ENCODE measurements at regions not wholly inside any gene's neighbourhood (a gene's known extent, or its start where the extent isn't known, plus 50 kb on each side); places are given as distances from the start of the nearest gene placed in this dataset.
"Not testable (repeated sequence)": the region's sequence is repeated elsewhere in the genome, so short reads cannot be mapped to it uniquely, and the experiment has no call there.

- DNase-seq (ENCODE audit: low read depth): no peak
Observed at GRCh38 chr4:38334791-38335190, 329.2 kb upstream of the KLF3 start.

DNA sequence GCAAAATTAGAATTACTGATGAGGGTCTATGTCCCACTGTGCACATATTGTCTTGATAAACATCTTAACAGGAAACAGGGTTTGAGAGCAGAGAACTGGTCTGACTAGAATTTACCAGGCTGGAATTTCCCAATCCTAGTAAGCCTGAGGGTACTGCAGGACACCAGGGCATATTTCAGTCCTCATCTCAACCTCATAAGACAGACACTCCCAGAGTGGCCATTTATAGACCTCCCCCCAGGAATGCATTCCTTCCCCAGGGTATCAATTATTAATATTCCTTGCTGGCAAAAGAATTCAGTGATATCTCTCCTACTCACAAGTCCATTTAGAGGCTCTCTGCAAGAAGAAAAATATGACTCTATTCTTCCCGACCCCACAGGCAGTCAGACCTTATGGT is 325.1 kb upstream of the KLF3 start:
- not testable (repeated sequence) for DNase-seq (ENCODE audit: low read depth)

- DNase-seq (ENCODE audit: low read depth): no peak
Observed at GRCh38 chr4:38343608-38344007, 320.4 kb upstream of the KLF3 start.

- DNase-seq (ENCODE audit: low read depth): no peak
Observed at GRCh38 chr4:38344929-38345328, 319.1 kb upstream of the KLF3 start.

DNA sequence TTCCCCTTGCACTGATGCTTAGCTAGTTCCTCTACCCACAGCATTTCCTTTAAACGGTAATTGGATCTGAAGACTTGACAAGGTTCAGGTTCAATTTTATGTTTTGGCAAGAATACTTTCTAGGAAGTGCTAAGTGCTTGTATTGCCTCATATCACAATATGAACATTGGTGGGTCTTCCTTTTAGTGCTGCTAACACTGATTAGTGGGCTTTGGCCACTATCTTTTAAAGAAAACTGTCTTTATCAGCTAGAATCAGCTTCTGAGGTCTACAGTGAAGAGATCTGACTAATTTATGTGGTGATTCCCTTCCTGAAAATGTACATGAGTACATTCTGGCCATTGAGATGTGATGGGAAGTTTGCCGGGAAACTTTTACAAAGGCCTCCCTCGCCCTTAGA is 316.7 kb upstream of the KLF3 start:
- no peak for DNase-seq (ENCODE audit: low read depth)

GRCh38 chr4:38354421-38354820 is 309.6 kb upstream of the KLF3 start:
- DNase-seq (ENCODE audit: low read depth): no peak

DNA sequence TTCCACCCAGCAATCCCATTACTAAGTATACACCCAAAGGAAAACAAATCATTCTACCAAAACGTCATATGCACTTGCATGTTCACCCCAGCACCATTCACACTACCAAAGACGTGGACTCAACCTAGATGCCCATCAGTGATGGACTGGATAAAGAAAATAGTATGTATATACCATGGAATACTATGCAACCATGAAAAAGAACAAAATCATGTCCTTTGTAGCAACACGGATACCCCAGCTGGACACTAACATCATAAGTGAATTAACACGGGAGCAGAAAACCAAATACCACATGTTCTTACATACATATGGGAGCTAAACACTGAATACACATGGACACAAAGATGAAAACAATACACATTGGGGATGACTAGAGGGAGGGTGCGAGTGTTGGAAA is 309.1 kb upstream of the KLF3 start:
- DNase-seq (ENCODE audit: low read depth): no peak

- DNase-seq (ENCODE audit: low read depth): no peak
Observed at GRCh38 chr4:38356686-38357085, 307.3 kb upstream of the KLF3 start.

- DNase-seq (ENCODE audit: low read depth): no peak
Observed at GRCh38 chr4:38357546-38357945, 306.5 kb upstream of the KLF3 start.

GRCh38 chr4:38359113-38359512 is 304.9 kb upstream of the KLF3 start:
- no peak for DNase-seq (ENCODE audit: low read depth)

DNA sequence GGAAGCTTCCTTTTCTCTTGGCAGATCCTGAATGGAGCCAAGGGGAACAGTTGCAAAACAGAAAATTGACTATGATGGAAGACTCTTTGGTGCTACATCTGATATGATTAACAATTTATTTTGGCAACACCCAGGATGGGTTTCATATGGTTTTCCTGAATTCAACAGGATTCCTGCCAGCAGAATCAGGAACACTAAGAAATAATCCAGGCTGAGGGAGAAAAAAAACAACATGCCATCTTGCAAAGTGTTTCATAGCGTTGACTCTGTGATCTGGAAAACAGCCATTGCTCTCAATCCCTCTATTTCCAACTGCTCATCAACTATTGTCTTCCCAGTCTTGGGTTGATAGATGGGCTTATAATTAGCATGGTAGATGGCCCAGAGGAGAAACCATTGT is 303.8 kb upstream of the KLF3 start:
- no peak for DNase-seq (ENCODE audit: low read depth)

- no peak for DNase-seq (ENCODE audit: low read depth)
Observed at GRCh38 chr4:38364383-38364963, 299.5 kb upstream of the KLF3 start.

- DNase-seq (ENCODE audit: low read depth): no peak
Observed at GRCh38 chr4:38365261-38365660, 298.7 kb upstream of the KLF3 start.

DNA sequence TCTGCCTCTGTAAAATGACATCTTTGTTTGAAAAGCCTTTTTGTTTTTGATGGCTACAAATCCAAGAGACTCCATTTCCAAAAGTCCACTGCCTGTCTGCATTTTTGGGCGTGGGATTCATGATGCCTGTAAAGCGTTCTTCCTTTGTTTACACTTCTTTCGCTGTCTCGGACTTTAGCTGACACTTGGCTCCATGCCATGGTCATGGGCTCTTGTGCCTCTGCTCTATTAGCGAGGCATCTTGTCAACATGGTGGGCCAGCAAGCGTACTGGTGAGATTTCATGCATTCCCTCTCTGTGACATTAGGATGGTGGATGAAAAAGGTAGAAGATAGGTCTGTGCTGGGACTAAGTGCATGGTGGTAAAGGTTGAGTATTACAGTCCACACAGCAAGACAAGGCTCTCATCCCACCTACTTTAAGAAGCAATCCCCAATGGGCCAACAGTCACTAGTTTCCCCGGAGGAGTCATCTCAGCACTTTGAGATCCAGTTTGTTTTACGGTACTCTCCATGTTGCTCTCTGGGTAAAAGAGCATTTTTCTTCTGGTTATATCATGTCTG is 298.2 kb upstream of the KLF3 start:
- no peak for DNase-seq (ENCODE audit: low read depth)

GRCh38 chr4:38366456-38366855 is 297.5 kb upstream of the KLF3 start:
- DNase-seq (ENCODE audit: low read depth): no peak

- DNase-seq (ENCODE audit: low read depth): no peak
Observed at GRCh38 chr4:38366997-38367396, 297.0 kb upstream of the KLF3 start.

GRCh38 chr4:38367642-38368174 is 296.3 kb upstream of the KLF3 start:
- DNase-seq (ENCODE audit: low read depth): no peak

- no peak for DNase-seq (ENCODE audit: low read depth)
Observed at GRCh38 chr4:38368613-38369012, 295.4 kb upstream of the KLF3 start.

DNA sequence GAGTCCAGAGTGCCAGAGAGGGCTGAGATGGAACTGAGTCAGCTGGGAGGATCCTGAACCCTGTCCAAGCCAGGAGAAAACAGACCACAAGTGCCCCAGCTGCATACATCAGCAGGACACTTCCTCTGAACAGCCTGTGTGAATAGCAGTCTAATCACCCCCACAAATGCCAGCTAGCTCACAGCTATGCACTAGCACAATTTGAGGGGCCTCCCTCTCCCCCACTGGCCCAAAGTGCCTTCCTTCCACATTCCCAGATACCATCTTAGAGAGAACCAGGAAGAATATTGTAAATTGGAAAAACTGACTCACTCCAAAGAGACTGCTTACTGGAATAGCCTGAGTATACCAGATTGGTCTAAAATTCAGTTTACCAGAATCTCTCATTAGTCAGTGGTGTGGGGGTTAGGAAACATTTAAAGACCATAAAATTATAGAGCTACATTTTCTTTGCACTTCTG is 292.6 kb upstream of the KLF3 start:
- DNase-seq (ENCODE audit: low read depth): no peak

DNA sequence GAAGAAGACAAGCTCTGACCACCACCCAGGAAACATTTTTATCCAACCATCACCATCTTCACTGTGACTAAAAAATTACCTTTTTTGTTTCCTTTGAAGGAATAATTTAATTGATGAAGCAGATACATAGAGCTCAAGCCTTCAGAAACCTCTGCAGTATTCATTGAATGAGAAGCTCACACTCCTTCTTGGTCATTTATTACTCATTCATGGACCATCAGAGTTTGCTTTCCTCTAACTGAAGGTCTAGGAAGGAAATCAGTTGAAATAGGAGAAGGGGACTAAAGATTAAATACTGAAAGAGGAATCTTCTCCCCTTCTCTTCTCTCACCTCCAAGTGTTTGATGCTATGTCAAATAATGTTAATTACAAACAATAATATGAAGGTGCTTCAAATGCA is 290.6 kb upstream of the KLF3 start:
- DNase-seq (ENCODE audit: low read depth): no peak

DNA sequence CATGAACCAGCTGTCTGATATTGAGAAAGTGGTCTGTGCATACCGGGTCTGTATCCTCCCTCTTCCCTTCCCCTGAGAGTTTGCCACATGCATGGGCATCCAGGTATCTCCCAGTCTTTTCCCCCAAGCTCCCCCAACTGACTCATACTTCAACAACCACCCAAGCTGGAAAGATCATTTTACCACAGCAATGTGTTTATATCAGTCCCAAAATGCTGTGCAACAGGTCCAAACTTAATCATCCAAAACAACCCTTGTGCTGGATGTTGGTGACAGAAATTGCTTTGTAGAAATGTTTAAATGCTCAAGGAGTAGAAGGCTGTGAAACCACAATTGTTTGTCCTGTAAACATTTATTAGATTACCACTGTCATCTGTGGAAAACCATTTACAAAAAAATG is 286.8 kb upstream of the KLF3 start:
- no peak for DNase-seq (ENCODE audit: low read depth)

- no peak for DNase-seq (ENCODE audit: low read depth)
Observed at GRCh38 chr4:38378478-38378877, 285.5 kb upstream of the KLF3 start.

DNA sequence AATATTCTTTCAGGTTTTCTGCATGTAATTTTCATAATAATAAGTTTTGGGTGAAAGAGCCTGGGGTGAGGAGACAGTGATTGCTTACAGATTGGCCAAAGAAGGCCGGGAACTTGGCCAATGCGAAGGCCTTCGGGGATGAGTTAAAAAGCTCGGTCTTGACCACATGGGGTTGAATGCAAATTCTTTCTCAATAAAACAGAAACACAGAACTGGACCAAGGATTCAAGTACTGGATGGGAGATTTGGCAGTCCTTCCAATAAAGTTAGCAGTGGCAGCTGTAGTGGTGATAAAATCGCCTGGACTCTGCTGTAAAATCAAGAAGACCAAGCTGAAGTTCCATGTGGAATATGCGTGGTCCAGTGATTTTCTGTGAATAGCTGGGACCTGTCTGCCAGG is 282.2 kb upstream of the KLF3 start:
- no peak for DNase-seq (ENCODE audit: low read depth)

- no peak for DNase-seq (ENCODE audit: low read depth)
Observed at GRCh38 chr4:38382520-38382919, 281.5 kb upstream of the KLF3 start.

All from stimulated activated CD4-positive, alpha-beta T cell treated with anti-CD3 and anti-CD28 coated beads, Interleukin-2, amount 100 ng/mL, for 4 hours (primary cell).